ENCODE measurements at regions not wholly inside any gene's neighbourhood (a gene's known extent, or its start where the extent isn't known, plus 50 kb on each side); places are given as distances from the start of the nearest gene placed in this dataset.

- WGBS, 2 donors, result 42 to 44% methylated on average over 4 of the region's 4 CpGs
- TF ChIP-seq POLR2A (IDR thresholded peaks at IDR 0.05) (no peak), CTCF (IDR thresholded peaks at IDR 0.05) (no peak)
- Histone ChIP-seq H3K36me3 (replicated peaks in 1 of 2; ENCODE audit: insufficient read depth in 1 of 2, low read depth in 2 of 2) (no peaks in the 10 kb centered on the region), H3K27ac (no peak overlapping the region), H3K4me3 (no peak overlapping the region), H3K27me3 (no peaks in the 10 kb centered on the region), H3K4me1 (no peaks in the 10 kb centered on the region), H3K9me3 (no peaks in the 10 kb centered on the region)
- DNase-seq, result no peak
- ATAC-seq, result no peak
- intact Hi-C loops (cut with DNase I), result no loop called here
Measured at GRCh38 chr11:115631609-115632008, 127.4 kb upstream of the CADM1 start.

- intact Hi-C loops (cut with DNase I), result no loop called here
- DNase-seq, result no peak
- Histone ChIP-seq H3K9me3 (no peaks in the 10 kb centered on the region), H3K36me3 (replicated peaks in 1 of 2; ENCODE audit: insufficient read depth in 1 of 2, low read depth in 2 of 2) (no peaks in the 10 kb centered on the region), H3K27ac (no peak overlapping the region), H3K4me3 (no peak overlapping the region), H3K27me3 (no peaks in the 10 kb centered on the region), H3K4me1 (no peaks in the 10 kb centered on the region)
- WGBS, 2 donors, result 39 to 72% methylated on average over 8 of the region's 8 CpGs
- TF ChIP-seq CTCF (IDR thresholded peaks at IDR 0.05) (no peak), POLR2A (IDR thresholded peaks at IDR 0.05) (no peak)
- ATAC-seq, result no peak
Measured at GRCh38 chr11:115630214-115630613, 126.0 kb upstream of the CADM1 start.

GRCh38 chr11:115629456-115630015, 125.3 kb upstream of the CADM1 start:
- Histone ChIP-seq H3K4me3 (no peak overlapping the region), H3K36me3 (replicated peaks in 1 of 2; ENCODE audit: insufficient read depth in 1 of 2, low read depth in 2 of 2) (no peaks in the 10 kb centered on the region), H3K27me3 (no peaks in the 10 kb centered on the region), H3K27ac (no peak overlapping the region), H3K4me1 (no peaks in the 10 kb centered on the region), H3K9me3 (no peaks in the 10 kb centered on the region)
- intact Hi-C loops (cut with DNase I), result no loop called here
- no peak for DNase-seq
- no peak for TF ChIP-seq POLR2A (IDR thresholded peaks at IDR 0.05)
- TF ChIP-seq CTCF (IDR thresholded peaks at IDR 0.05), result no peak
- WGBS, 2 donors, result 75 to 76% methylated on average over 5 of the region's 5 CpGs
- no peak for ATAC-seq

- H3K36me3 ChIP-seq (replicated peaks in 1 of 2; ENCODE audit: insufficient read depth in 1 of 2, low read depth in 2 of 2), result no peaks in the 10 kb centered on the region
- no peaks in the 10 kb centered on the region for H3K4me1 ChIP-seq
- no peaks in the 10 kb centered on the region for H3K27me3 ChIP-seq
- no peak overlapping the region for H3K27ac ChIP-seq
- DNase-seq, result no peak
- H3K9me3 ChIP-seq, result no peaks in the 10 kb centered on the region
- ATAC-seq, result no peak
- intact Hi-C loops (cut with DNase I), result no loop called here
- TF ChIP-seq POLR2A (IDR thresholded peaks at IDR 0.05) (no peak), CTCF (IDR thresholded peaks at IDR 0.05) (no peak)
- WGBS, 2 donors, result 73 to 75% methylated on average over 13 of the region's 13 CpGs
- H3K4me3 ChIP-seq, result no peak overlapping the region
Measured at GRCh38 chr11:115627666-115628460, 123.6 kb upstream of the CADM1 start.

GRCh38 chr11:115627071-115627470, 122.9 kb upstream of the CADM1 start:
- H3K36me3 ChIP-seq (replicated peaks in 1 of 2; ENCODE audit: insufficient read depth in 1 of 2, low read depth in 2 of 2), result no peaks in the 10 kb centered on the region
- H3K4me1 ChIP-seq, result no peaks in the 10 kb centered on the region
- 72% methylated on average over 3 of the region's 3 CpGs for WGBS, 2 donors
- TF ChIP-seq POLR2A (IDR thresholded peaks at IDR 0.05) (no peak), CTCF (IDR thresholded peaks at IDR 0.05) (no peak)
- no peak overlapping the region for H3K4me3 ChIP-seq
- ATAC-seq (no peak), DNase-seq (no peak)
- intact Hi-C loops (cut with DNase I), result no loop called here
- no peaks in the 10 kb centered on the region for H3K27me3 ChIP-seq
- no peaks in the 10 kb centered on the region for H3K9me3 ChIP-seq
- H3K27ac ChIP-seq, result no peak overlapping the region
